Stimulated activated CD8-positive, alpha-beta memory T cell treated with anti-CD3 and anti-CD28 coated beads, Interleukin-15, amount 100 ng/mL, for 1 hour (primary cell): ENCODE measurements at regions not wholly inside any gene's neighbourhood (a gene's known extent, or its start where the extent isn't known, plus 50 kb on each side); places are given as distances from the start of the nearest gene placed in this dataset.

Experiments used
- DNase-seq: peaks from one replicate; pipeline ENCODE4 v3.0.0-alpha.2; 2020; ENCODE audit warnings: low read depth

DNA sequence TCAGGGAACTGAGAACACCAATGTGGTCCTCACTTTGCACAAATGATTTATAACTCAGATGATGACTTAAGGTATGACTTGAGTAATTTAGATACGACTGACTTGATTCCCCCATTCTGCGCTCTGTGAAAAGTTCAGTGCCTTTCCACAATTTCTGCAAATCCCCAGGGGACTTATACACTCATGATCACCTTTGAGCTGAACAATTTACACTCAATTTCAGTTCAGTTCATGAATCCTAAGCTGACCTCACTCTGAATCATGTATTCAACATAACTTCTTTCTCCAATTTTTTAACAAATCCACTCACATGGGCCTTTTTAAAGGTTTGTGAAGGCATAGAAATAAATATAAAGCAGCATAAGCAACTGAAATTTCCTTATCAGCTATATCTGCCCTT is 274.2 kb downstream of the FAM76B start:
- DNase-seq, result no peak

DNA sequence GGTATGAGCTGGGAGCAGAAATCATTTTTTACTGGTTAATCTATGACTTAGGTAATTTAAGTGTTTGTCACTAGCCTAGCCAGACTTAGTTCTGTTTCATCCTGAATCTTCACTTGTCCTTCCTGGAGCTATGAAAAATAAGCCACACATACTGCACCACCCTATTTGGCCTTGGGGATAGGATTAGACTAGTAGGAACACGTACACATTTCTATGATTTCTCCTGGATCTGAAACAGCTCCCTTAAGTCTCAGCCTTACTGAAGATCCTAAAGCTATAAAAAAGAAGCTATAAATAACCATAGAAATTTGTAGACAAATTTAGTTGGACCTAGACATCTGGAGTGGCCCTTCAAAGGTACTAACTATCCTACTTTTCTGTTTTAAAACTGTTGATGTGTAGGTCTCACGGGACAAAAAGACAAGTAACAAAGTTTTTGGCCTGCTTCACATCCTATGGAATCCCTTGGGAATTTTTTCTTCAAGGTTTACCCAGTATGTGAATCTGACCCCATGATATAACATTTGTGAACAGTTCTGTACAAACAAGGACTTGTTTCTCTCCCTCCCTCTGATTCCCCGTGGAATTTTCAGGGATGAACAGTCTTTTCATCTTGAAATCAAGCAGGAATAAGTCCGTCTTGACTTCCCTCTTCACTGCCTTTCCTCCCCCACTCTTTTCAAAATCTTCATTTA is 275.0 kb downstream of the FAM76B start:
- no peak for DNase-seq

GRCh38 chr11:95512682-95513081 is 276.9 kb downstream of the FAM76B start:
- DNase-seq, result no peak

- DNase-seq, result no peak
Measured at GRCh38 chr11:95512177-95512576, 277.4 kb downstream of the FAM76B start.

- no peak for DNase-seq
Measured at GRCh38 chr11:95508219-95508890, 277.4 kb upstream of the SESN3 start.

DNA sequence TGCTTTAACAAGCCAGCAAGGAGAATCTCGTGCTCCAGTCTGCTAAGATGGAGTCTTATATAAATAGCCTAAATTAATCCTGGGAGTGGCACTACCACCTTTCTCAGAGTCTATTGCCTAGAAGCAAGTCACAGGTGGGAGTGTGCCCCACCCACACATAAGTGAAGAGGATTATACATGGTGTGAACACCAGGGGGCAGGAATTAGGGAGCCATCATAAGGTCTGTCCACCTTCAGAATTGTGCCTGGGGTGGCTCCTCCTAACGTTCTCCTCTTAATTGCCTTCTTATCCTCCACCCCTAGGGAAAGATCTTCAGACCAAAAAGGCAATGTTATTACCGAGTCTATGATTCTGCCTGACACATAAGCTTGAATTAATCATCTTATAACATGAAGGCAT is 276.8 kb upstream of the SESN3 start:
- no peak for DNase-seq

DNA sequence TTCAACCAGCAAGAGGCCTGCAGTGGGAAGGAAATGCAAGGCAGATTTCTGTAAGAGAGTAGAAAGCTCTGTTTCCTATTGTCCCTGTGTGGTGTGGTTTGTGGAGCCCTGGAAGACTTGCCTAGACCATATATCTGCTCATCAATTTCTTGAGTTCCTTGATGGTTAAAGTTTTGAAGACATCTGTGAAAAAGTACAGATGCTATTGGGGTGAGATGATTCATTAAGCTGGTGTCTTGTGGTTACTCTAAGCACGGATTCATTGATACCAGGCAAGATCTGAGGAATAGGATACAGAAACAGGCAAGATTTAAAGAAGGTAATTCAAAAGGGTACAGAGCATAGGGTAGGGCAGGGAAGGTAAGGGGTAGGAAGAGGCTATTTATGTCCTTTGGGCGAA is 275.8 kb upstream of the SESN3 start:
- DNase-seq, result no peak

DNA sequence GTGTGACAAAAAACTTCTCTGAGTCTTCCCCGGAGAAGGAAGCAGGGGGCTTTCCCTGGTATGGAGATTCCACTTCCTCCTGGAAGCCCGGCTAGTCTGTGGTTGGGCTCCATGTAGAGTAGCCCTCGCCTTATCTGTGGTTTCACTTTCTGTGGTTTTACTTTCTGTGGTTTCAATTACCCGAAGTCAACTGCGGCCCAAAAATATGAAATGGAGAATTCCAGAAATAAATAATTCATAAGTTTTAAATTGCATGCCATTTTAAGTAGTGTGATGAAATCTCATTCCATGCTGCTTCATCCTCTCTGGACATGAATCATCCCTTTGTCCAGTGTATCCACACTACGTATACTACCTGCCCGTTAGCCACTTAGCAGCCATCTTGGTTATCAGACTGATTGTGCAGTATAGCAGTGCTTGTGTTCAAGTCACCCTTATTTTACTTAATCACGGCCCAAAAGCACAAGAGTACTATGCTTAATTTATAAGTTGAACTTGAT is 275.0 kb upstream of the SESN3 start:
- DNase-seq, result no peak

DNA sequence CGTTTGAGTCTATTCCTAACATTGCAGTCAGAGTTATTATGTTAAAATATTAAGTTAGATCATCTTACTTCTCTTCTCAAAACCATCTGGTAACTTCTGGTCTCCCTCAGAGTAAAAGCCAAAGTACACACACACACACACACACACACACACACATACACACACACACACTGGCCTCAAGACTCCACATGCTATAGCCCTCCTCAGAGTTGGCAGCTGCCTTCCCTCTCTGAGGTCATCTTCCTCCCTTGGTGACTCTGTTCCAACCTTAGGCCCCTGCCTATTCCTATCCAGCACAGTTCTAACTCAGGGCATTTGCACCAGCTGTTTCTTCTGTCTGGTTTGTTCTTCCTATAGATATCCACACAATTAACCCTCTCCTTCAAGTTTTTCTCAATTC is 272.0 kb upstream of the SESN3 start:
- no peak for DNase-seq

DNA sequence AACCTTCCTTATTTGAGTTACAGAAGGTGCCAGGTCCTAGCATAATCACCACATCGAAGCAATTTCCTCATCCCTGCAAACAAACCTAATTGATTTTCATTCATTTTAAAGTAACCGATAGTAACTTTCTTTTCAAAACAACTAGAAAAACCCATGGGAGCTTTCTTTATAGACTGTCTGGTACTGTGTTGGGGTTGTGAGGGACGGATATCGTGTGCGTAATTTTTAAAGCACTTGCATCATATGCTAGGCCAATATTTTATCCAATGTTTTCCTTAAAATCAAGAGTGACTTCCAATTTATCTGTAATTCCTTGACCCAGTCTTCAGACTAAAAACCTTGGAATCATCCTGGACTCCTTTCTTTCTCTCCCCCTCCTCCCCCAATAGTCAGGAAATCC is 271.5 kb upstream of the SESN3 start:
- no peak for DNase-seq

DNA sequence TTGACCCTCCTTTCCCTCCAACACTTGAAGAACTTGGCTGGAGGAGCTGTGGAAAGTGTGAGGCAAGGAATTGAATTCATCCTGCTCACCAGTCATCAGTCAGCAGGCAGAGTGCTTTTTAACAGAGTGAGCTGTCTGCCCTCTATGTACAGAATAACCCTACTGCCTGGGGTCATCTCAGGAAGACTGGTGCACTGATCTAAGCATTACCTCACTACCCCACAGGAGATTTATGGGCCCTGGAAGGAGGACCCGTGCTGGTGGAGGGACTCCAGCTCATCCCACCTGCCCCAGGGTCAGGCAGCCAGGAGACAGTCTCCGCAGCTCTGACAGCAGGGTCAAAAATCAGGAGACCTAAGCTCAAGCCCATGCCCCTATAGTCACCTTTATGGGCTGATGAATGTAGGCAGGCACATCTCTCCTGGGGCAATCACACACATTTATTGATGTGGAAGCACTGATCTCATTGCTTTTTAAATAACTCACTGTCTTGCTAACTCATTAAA is 270.8 kb upstream of the SESN3 start:
- no peak for DNase-seq

DNA sequence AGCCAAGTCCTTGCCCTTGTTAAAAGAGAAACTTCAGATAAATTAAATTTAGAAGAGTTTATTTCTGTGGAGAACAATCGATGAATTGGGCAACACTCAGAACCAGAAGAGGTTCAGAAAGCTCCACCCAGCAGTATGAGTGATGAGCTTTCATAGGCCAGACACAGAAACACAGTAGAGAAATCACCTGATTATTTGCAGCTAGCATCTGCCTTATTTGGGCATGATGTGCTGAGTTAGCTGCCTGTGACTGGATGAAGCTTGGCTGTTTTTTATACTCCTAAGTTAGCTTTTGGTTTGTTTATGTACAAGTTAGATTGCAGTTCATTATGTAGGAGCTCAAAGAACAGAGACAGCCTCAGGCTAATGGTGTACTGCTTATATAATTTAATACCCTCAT is 269.5 kb upstream of the SESN3 start:
- DNase-seq, result no peak

DNA sequence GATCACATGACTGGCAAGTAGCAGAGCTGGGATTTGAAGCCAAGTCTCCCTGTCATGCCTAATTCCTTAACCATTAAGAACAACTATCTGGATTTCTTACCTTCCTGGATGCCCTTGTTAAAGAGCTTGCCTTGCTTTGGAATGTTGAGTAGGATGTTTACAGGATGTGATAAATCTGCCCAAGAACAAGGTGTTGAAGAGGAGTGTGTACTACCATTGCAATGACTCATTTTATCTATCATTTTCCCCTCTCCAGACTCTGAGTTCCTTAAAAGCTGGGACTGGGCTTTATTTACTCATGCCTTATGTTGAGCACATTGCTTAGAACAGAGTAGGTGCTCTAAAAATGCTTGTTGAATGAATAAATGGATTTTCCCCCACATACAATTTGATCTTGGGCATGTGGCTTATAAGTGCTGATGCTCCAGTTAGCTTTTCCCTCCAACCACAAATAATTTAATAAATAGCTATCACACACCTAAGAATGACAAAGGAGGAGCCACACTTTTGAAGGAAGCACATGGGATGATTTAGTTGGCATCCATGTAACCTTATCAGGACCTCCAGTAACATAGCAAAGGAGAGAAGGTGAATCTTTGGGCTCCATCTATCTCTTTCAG is 268.6 kb upstream of the SESN3 start:
- DNase-seq, result no peak

DNA sequence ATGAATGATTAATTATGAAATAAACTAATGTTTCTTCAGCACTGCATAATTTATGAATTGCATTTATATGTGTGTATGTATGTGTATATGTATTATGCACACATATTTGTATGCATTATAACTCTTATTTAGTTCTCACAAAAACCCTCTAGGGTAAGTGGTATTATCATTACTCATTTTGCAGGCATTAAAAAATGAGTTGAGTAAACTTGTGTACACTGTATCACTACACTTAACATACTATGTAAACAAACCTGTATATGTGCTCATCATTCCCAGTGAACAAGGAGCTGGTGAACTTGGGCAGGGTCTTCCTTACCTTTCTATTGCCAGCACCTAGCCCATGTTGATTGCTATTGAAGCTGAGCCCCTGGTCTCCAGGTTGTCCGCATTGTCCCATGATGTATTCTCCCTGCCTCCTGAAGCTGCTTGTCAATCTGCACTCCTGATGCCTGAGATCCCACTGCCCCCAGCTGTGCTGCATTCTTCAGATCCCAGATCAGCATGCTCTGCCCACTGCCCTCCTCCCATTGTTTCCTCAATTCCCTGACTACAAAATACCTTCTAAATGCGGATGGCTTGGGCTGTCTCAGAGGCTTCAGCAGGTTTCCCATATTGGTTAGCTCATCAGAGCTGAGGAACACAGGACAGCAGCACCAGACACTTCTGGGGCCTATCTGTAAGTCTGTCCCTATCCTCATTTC is 267.9 kb upstream of the SESN3 start:
- DNase-seq, result no peak

- no peak for DNase-seq
Measured at GRCh38 chr11:95496901-95497300, 265.9 kb upstream of the SESN3 start.

GRCh38 chr11:95495706-95496105 is 264.7 kb upstream of the SESN3 start:
- DNase-seq, result no peak

GRCh38 chr11:95494856-95495255 is 263.9 kb upstream of the SESN3 start:
- DNase-seq, result no peak

- no peak for DNase-seq
Measured at GRCh38 chr11:95494167-95494566, 263.2 kb upstream of the SESN3 start.

GRCh38 chr11:95490625-95491024 is 259.6 kb upstream of the SESN3 start:
- no peak for DNase-seq

DNA sequence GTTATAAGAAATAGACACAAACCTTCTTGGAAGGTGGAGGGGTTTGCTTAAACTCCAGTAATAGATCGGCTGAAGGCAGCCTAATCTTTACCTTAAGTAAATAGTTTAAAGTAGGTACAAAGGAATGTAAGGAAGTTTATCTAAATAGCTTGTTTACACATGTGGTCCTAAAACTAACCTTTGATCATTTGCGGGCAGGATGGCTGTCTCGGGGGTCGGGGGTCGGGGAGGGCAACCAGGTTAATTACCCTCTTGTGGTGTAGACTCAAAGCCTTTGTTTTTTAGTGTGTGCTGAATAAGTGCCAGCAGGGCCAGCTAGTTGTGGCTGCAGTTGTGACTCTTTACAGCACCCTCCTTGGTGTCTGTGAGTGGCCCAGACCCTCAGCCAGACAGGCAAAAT is 256.9 kb upstream of the SESN3 start:
- DNase-seq, result no peak

DNA sequence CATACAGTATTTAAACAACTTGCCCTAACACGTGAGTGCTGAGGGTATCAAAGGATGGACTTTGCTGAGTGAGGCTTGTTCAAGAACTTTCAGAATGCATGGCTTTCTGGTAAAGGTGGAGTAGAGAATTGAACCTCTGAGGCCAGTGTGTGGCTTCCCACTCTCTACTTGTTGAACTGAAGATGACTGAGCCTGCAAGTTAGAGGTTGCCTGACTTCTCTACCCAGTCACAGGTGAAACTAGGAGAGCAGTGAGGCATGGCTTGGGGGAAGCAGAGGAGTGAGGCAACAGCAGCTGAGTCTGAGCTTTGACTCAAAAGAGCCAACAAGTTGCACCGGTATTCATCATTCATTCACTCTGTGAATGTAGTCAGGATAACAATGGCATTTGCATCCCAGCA is 256.4 kb upstream of the SESN3 start:
- DNase-seq, result no peak

DNA sequence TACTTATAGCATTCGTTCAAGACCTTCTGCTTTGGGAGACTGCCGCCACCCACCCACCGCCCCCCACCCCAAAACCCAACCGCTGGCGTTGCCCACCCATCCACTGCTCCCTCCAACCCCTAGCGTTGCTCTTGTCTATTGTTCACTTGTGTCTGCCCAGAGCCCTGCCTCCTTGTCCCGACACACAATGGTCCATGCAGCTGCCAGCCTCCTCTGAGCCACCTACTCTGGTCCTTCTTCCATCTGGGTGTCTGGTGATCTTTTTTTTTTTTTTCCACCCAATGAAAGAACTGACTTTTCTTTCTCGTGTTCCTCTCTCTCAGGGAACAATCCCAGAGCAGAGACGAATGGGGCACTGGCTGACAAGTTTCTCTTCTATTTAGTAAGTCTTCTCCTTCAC is 256.0 kb upstream of the SESN3 start:
- no peak for DNase-seq

GRCh38 chr11:95486466-95486865 is 255.5 kb upstream of the SESN3 start:
- DNase-seq, result no peak
